HepG2 (cell line): ENCODE measurements at regions not wholly inside any gene's neighbourhood (a gene's known extent, or its start where the extent isn't known, plus 50 kb on each side); places are given as distances from the start of the nearest gene placed in this dataset.

Experiments
- ATAC-seq: fragments of 200-7000 bp; cut with Tn5 transposase; 3 replicates; pipeline ENCODE4 v1.9.1; 2020; ENCODE audit warnings: mild to moderate bottlenecking, moderate library complexity
- BruUV-seq: library from RNA; stranded (reverse); fragments of 400-500 nt; replicated peaks from 2 replicates; lab custom pipeline; 2021; lab: Mats Ljungman, UMichigan
- CTCF ChIA-PET: fragments of 300-600 bp; formaldehyde crosslinking; extraction: SDS; loops from one replicate; lab custom pipeline; 2021; ENCODE audit warnings: low total read pairs, inconsistent platforms, low intra/inter-chr PET ratio; lab: Yijun Ruan, JAX
- POLR2A ChIA-PET: fragments of 350-600 bp; sonication (Branson Sonifier 250); formaldehyde crosslinking; loops from one replicate; lab custom pipeline; 2020; ENCODE audit warnings: antibody characterized with exemption, inconsistent platforms; lab: Yijun Ruan, JAX
- DNase-seq: peaks from one replicate; pipeline ENCODE4 v3.0.0-alpha.2; 2015; ENCODE audit warnings: low spot score
- FAIRE-seq: peaks from 3 replicates; lab custom pipeline; 2011; peaks lifted over from hg19 to GRCh38; lab: Jason Lieb, UNC
- H2AFZ ChIP-seq: one replicate; pipeline ENCODE4 v1.6.1; 2011; ENCODE audit warnings: low read length, inconsistent platforms
- H3K27ac ChIP-seq: fragments of 300-600 bp; 3 replicates; pipeline ENCODE4 v1.8.0; 2011; ENCODE audit warnings: mixed run types, mild to moderate bottlenecking, mixed read lengths, low read length, inconsistent platforms; ENCODE audit not compliant: insufficient read depth; ENCODE audit errors: extremely low read length
- H3K27me3 ChIP-seq, 2 experiments: fragments of 200-600 bp in 1 of 2; 2 replicates in 1 of 2; 3 replicates in 1 of 2; pipeline versions ENCODE4 v1.6.0 to v1.8.0; 2011; ENCODE audit warnings: low read length in 2 of 2, mild to moderate bottlenecking in 2 of 2, moderate library complexity in 2 of 2, inconsistent platforms in 1 of 2; ENCODE audit not compliant: insufficient read depth in 2 of 2, control insufficient read depth in 1 of 2
- H3K36me3 ChIP-seq, 2 experiments: fragments of 200-600 bp in 1 of 2; replicated peaks in 1 of 2; 2 replicates in 1 of 2; 3 replicates in 1 of 2; pipeline versions ENCODE4 v1.5.1 to v1.8.0; 2011; ENCODE audit warnings: low read length in 2 of 2, inconsistent platforms in 1 of 2; ENCODE audit not compliant: insufficient read depth in 2 of 2, control insufficient read depth in 1 of 2
- H3K4me1 ChIP-seq: 2 replicates; pipeline ENCODE4 v1.5.1; 2012; ENCODE audit warnings: low read length, inconsistent platforms; ENCODE audit not compliant: insufficient read depth
- H3K4me2 ChIP-seq: 2 replicates; pipeline ENCODE4 v1.6.0; 2011; ENCODE audit warnings: low read depth, low read length, inconsistent platforms
- H3K4me3 ChIP-seq, 3 experiments: fragments of 200-600 bp in 1 of 3; sonication (generic), shearing (Covaris generic) in 1 of 3; replicated peaks in 1 of 3; 2 replicates each; pipeline ENCODE4 v1.5.1; 2011 to 2016; ENCODE audit warnings: low read length in 3 of 3, inconsistent platforms in 2 of 3, low read depth in 2 of 3, mild to moderate bottlenecking in 2 of 3, control low read depth in 1 of 3, mixed read lengths in 1 of 3; ENCODE audit not compliant: insufficient read depth in 1 of 3
- H3K79me2 ChIP-seq: one replicate; pipeline ENCODE4 v1.6.1; 2011; ENCODE audit warnings: low read length, inconsistent platforms; ENCODE audit not compliant: insufficient read depth
- H3K9ac ChIP-seq: 2 replicates; pipeline ENCODE4 v1.6.0; 2011; ENCODE audit warnings: mild to moderate bottlenecking, low read depth, low read length, inconsistent platforms; ENCODE audit not compliant: insufficient read depth
- H3K9me3 ChIP-seq: 2 replicates; pipeline ENCODE4 v1.5.1; 2012; ENCODE audit warnings: mild to moderate bottlenecking, low read length
- H4K20me1 ChIP-seq: 2 replicates; pipeline ENCODE4 v1.6.0; 2011; ENCODE audit warnings: inconsistent platforms, mild to moderate bottlenecking, low read length, moderate library complexity; ENCODE audit not compliant: insufficient read depth
- E2F5 ChIP-seq: sonication (generic); formaldehyde crosslinking; conservative IDR thresholded peaks from 2 replicates; pipeline ENCODE4 v1.4.0; 2020; ENCODE audit warnings: missing genetic modification reagents
- HMG20A ChIP-seq: IDR thresholded peaks from 2 replicates; pipeline ENCODE4 v1.6.1; 2016; ENCODE audit warnings: borderline replicate concordance
- HMGA1 ChIP-seq: sonication (generic); formaldehyde crosslinking; conservative IDR thresholded peaks from 2 replicates; pipeline ENCODE4 v1.4.0; 2020; ENCODE audit warnings: missing genetic modification reagents
- HNRNPK ChIP-seq: fragments of 200-400 bp; formaldehyde crosslinking; IDR thresholded peaks from 2 replicates; pipeline ENCODE4 v1.6.1; 2018; ENCODE audit warnings: low read length, low read depth, moderate library complexity, mild to moderate bottlenecking; ENCODE audit not compliant: poor library complexity, severe bottlenecking
- IRF2 ChIP-seq: IDR thresholded peaks from 2 replicates; pipeline ENCODE4 v1.6.1; 2018; ENCODE audit warnings: missing genetic modification reagents, missing compliant biosample characterization
- KLF16 ChIP-seq, 2 experiments: sonication (generic) in 1 of 2; formaldehyde crosslinking in 1 of 2; IDR thresholded peaks; 2 replicates each; pipeline versions ENCODE4 v1.6.1 to v1.8.0; 2016 to 2023; ENCODE audit warnings: missing genetic modification reagents in 2 of 2, missing compliant biosample characterization in 1 of 2
- MIXL1 ChIP-seq: IDR thresholded peaks from 2 replicates; pipeline ENCODE4 v1.6.1; 2016
- MTA3 ChIP-seq: sonication (generic); formaldehyde crosslinking; IDR thresholded peaks from 2 replicates; pipeline ENCODE4 v1.4.0; 2020; ENCODE audit warnings: missing genetic modification reagents
- NCOR1 ChIP-seq: fragments of 200-600 bp; sonication (generic); IDR thresholded peaks from 2 replicates; pipeline ENCODE4 v1.7.0; 2017; ENCODE audit warnings: antibody characterized with exemption, low read length, borderline replicate concordance
- ZNF160 ChIP-seq: sonication (generic); formaldehyde crosslinking; IDR thresholded peaks from 2 replicates; pipeline ENCODE4 v1.8.0; 2022; ENCODE audit warnings: mild to moderate bottlenecking, inconsistent platforms, missing genetic modification reagents
- ZNF230 ChIP-seq: sonication (generic); formaldehyde crosslinking; IDR thresholded peaks from 2 replicates; pipeline ENCODE4 v1.4.0; 2020; ENCODE audit warnings: mild to moderate bottlenecking, missing genetic modification reagents
- ZNF510 ChIP-seq: sonication (generic); formaldehyde crosslinking; IDR thresholded peaks from 2 replicates; pipeline ENCODE4 v1.4.0; 2020; ENCODE audit warnings: low read depth, mild to moderate bottlenecking, missing genetic modification reagents
- ZNF558 ChIP-seq: sonication (generic); formaldehyde crosslinking; IDR thresholded peaks from 2 replicates; pipeline ENCODE4 v1.9.0; 2022; ENCODE audit warnings: mild to moderate bottlenecking, missing genetic modification reagents, borderline replicate concordance
- ZNF598 ChIP-seq: sonication (generic); formaldehyde crosslinking; IDR thresholded peaks from 2 replicates; pipeline ENCODE4 v1.5.1; 2020; ENCODE audit warnings: mild to moderate bottlenecking, missing genetic modification reagents, borderline replicate concordance
- WGBS: methylation state at CpG from one replicate; pipeline ENCODE4 v1.1.6; 2017; ENCODE audit warnings: low lambda C conversion rate; 5-methylcytosine and 5-hydroxymethylcytosine counted together
- in situ Hi-C: cut with HindIII; loops from 2 replicates; pipeline ENCODE4 v1.10.0; 2017; ENCODE audit warnings: low pct_unique_long_range_greater_than_20kb; ENCODE audit not compliant: extremely low pct_ligation_motif_present
- intact Hi-C: fragments of 100-400 bp; cut with micrococcal nuclease; formaldehyde crosslinking; loops from one replicate; pipeline ENCODE4 v1.10.0; 2022; ENCODE audit not compliant: unreplicated experiment

- H3K4me1 ChIP-seq, result no peaks in the 10 kb centered on the region
- no peak for DNase-seq
- no peaks in the 10 kb centered on the region for H4K20me1 ChIP-seq
- H3K4me2 ChIP-seq, result no peak overlapping the region
- H3K4me3 ChIP-seq, result no peak overlapping the region
- no peaks in the 10 kb centered on the region for H3K79me2 ChIP-seq
- H3K27ac ChIP-seq, result no peak overlapping the region
- H3K9ac ChIP-seq, result no peak overlapping the region
- TF ChIP-seq ZNF598 (no peak), ZNF558 (CRISPR knock-in tag) (no peak)
- TF ChIP-seq, all 625 proteins: peak for 0
- ATAC-seq, result no peak
- Histone ChIP-seq H3K27me3 (peaks cover 3 to 5% of the 10 kb centered on the region in 2 experiments; a peak in 2 of 5 replicates), H2AFZ (no peak overlapping the region), H3K9me3 (peaks cover 18% of the 10 kb centered on the region), H3K36me3 (no peaks in the 10 kb centered on the region)
- FAIRE-seq, result no peak
- intact Hi-C loops, result no loop called here
- in situ Hi-C loops, result no loop called here
- ChIA-PET POLR2A (no interaction called here), CTCF (no interaction called here)
- no TSS peak for BruUV-seq
- 3% methylated on average over 5 of the region's 5 CpGs for WGBS
Measured at GRCh38 chr10:21202776-21203462, 305.8 kb upstream of the NEBL start.

- no peak for FAIRE-seq
- intact Hi-C loops (no loop called here), in situ Hi-C loops (no loop called here)
Measured at GRCh38 chr10:21199501-21199900, 302.4 kb upstream of the NEBL start.

More at GRCh38 chr10:21199501-21199900, 302.4 kb upstream of the NEBL start:
- POLR2A ChIA-PET, result no interaction called here
- no peaks in the 10 kb centered on the region for H3K4me1 ChIP-seq
- no TSS peak for BruUV-seq
- no peaks in the 10 kb centered on the region for H4K20me1 ChIP-seq
- no peak overlapping the region for H3K9ac ChIP-seq
- TF ChIP-seq KLF16 (CRISPR knock-in tag; IDR thresholded peaks at IDR 0.05) (no peak), ZNF160 (CRISPR knock-in tag) (no peak), IRF2 (CRISPR knock-in tag) (no peak), MTA3 (no peak), ZNF510 (CRISPR knock-in tag) (no peak), E2F5 (no peak), HMGA1 (CRISPR knock-in tag) (no peak), ZNF230 (CRISPR knock-in tag) (no peak), MIXL1 (CRISPR knock-in tag) (no peak), HNRNPK (no peak), HMG20A (CRISPR knock-in tag) (no peak), NCOR1 (no peak)
- H3K4me3 ChIP-seq, result no peak overlapping the region
- no peak for DNase-seq
- no peaks in the 10 kb centered on the region for H3K36me3 ChIP-seq
- ATAC-seq, result no peak
- H3K9me3 ChIP-seq, result peaks cover 16% of the 10 kb centered on the region
- CTCF ChIA-PET, result no interaction called here
- no peak overlapping the region for H3K27ac ChIP-seq
- H2AFZ ChIP-seq, result no peak overlapping the region
- H3K27me3 ChIP-seq, result peaks cover 2 to 5% of the 10 kb centered on the region in 2 experiments; a peak in 2 of 5 replicates
- H3K79me2 ChIP-seq, result no peaks in the 10 kb centered on the region
- H3K4me2 ChIP-seq, result no peak overlapping the region
